ENCODE measurements at regions not wholly inside any gene's neighbourhood (a gene's known extent, or its start where the extent isn't known, plus 50 kb on each side); places are given as distances from the start of the nearest gene placed in this dataset.
"Not testable (repeated sequence)": the region's sequence is repeated elsewhere in the genome, so short reads cannot be mapped to it uniquely, and the experiment has no call there.

GRCh38 chr7:86058649-86059048 lies 585.1 kb upstream of the GRM3 start:
- H3K9me3 ChIP-seq (ENCODE audit: control insufficient read depth, low read depth, low read length): peaks cover 9% of the 10 kb centered on the region
- DNase-seq: no peak
- H3K4me1 ChIP-seq (ENCODE audit: control insufficient read depth, insufficient read depth, low read length): no peaks in the 10 kb centered on the region
- H3K27me3 ChIP-seq (ENCODE audit: control insufficient read depth, insufficient read depth, low read length): no peaks in the 10 kb centered on the region
- H3K27ac ChIP-seq (ENCODE audit: low read length): no peak overlapping the region
- H3K36me3 ChIP-seq (ENCODE audit: control insufficient read depth, insufficient read depth, low read length): no peaks in the 10 kb centered on the region
- WGBS (ENCODE audit: insufficient coverage, low lambda C conversion rate): no CpG with 5 or more reads among the region's 3 CpGs
- no peak overlapping the region for H3K4me3 ChIP-seq (ENCODE audit: low read length)

GRCh38 chr7:86050918-86051317 lies 592.8 kb upstream of the GRM3 start:
- no peak overlapping the region for H3K4me3 ChIP-seq (ENCODE audit: low read length)
- whole genome bisulfite sequencing (ENCODE audit: insufficient coverage, low lambda C conversion rate): no CpG with 5 or more reads among the region's 1 CpG
- no peaks in the 10 kb centered on the region for H3K36me3 ChIP-seq (ENCODE audit: control insufficient read depth, insufficient read depth, low read length)
- DNase-seq: no peak
- H3K27me3 ChIP-seq (ENCODE audit: control insufficient read depth, insufficient read depth, low read length): no peaks in the 10 kb centered on the region
- H3K9me3 ChIP-seq (ENCODE audit: control insufficient read depth, low read depth, low read length): no peaks in the 10 kb centered on the region
- H3K27ac ChIP-seq (ENCODE audit: low read length): no peak overlapping the region
- H3K4me1 ChIP-seq (ENCODE audit: control insufficient read depth, insufficient read depth, low read length): no peaks in the 10 kb centered on the region

- Histone ChIP-seq H3K4me3 (ENCODE audit: low read length) (no peak overlapping the region), H3K4me1 (ENCODE audit: control insufficient read depth, insufficient read depth, low read length) (no peaks in the 10 kb centered on the region), H3K36me3 (ENCODE audit: control insufficient read depth, insufficient read depth, low read length) (no peaks in the 10 kb centered on the region), H3K27ac (ENCODE audit: low read length) (no peak overlapping the region), H3K27me3 (ENCODE audit: control insufficient read depth, insufficient read depth, low read length) (no peaks in the 10 kb centered on the region), H3K9me3 (ENCODE audit: control insufficient read depth, low read depth, low read length) (no peaks in the 10 kb centered on the region)
- DNase-seq: no peak
- 90% methylated on average over 2 of the region's 2 CpGs for WGBS (ENCODE audit: insufficient coverage, low lambda C conversion rate)
Observed at GRCh38 chr7:86049910-86050309, 593.8 kb upstream of the GRM3 start.

- not testable (repeated sequence) for H3K27ac ChIP-seq (ENCODE audit: low read length); H3K36me3 ChIP-seq (ENCODE audit: control insufficient read depth, insufficient read depth, low read length); H3K9me3 ChIP-seq (ENCODE audit: control insufficient read depth, low read depth, low read length); DNase-seq; H3K4me1 ChIP-seq (ENCODE audit: control insufficient read depth, insufficient read depth, low read length); H3K4me3 ChIP-seq (ENCODE audit: low read length); H3K27me3 ChIP-seq (ENCODE audit: control insufficient read depth, insufficient read depth, low read length)
- 100% methylated on average over 1 of the region's 1 CpG for WGBS (ENCODE audit: insufficient coverage, low lambda C conversion rate)
Observed at GRCh38 chr7:86045197-86045596, 598.5 kb upstream of the GRM3 start.

GRCh38 chr7:86025807-86026206 lies 617.9 kb upstream of the GRM3 start:
- no peaks in the 10 kb centered on the region for H3K27me3 ChIP-seq (ENCODE audit: control insufficient read depth, insufficient read depth, low read length)
- no peak for DNase-seq
- no peak overlapping the region for H3K27ac ChIP-seq (ENCODE audit: low read length)
- H3K36me3 ChIP-seq (ENCODE audit: control insufficient read depth, insufficient read depth, low read length): no peaks in the 10 kb centered on the region
- H3K9me3 ChIP-seq (ENCODE audit: control insufficient read depth, low read depth, low read length): no peaks in the 10 kb centered on the region
- H3K4me3 ChIP-seq (ENCODE audit: low read length): no peak overlapping the region
- no peaks in the 10 kb centered on the region for H3K4me1 ChIP-seq (ENCODE audit: control insufficient read depth, insufficient read depth, low read length)

- Histone ChIP-seq H3K27me3 (ENCODE audit: control insufficient read depth, insufficient read depth, low read length) (no peaks in the 10 kb centered on the region), H3K36me3 (ENCODE audit: control insufficient read depth, insufficient read depth, low read length) (no peaks in the 10 kb centered on the region), H3K4me1 (ENCODE audit: control insufficient read depth, insufficient read depth, low read length) (no peaks in the 10 kb centered on the region), H3K4me3 (ENCODE audit: low read length) (no peak overlapping the region), H3K27ac (ENCODE audit: low read length) (no peak overlapping the region), H3K9me3 (ENCODE audit: control insufficient read depth, low read depth, low read length) (no peaks in the 10 kb centered on the region)
- DNase-seq: no peak
Observed at GRCh38 chr7:86013662-86014061, 630.0 kb upstream of the GRM3 start.

GRCh38 chr7:86012971-86013370 lies 630.7 kb upstream of the GRM3 start:
- Histone ChIP-seq H3K36me3 (ENCODE audit: control insufficient read depth, insufficient read depth, low read length) (no peaks in the 10 kb centered on the region), H3K9me3 (ENCODE audit: control insufficient read depth, low read depth, low read length) (no peaks in the 10 kb centered on the region), H3K27me3 (ENCODE audit: control insufficient read depth, insufficient read depth, low read length) (no peaks in the 10 kb centered on the region), H3K27ac (ENCODE audit: low read length) (no peak overlapping the region), H3K4me1 (ENCODE audit: control insufficient read depth, insufficient read depth, low read length) (no peaks in the 10 kb centered on the region), H3K4me3 (ENCODE audit: low read length) (no peak overlapping the region)
- DNase-seq: no peak

- no peak for DNase-seq
- no peaks in the 10 kb centered on the region for H3K9me3 ChIP-seq (ENCODE audit: control insufficient read depth, low read depth, low read length)
- no peak overlapping the region for H3K4me3 ChIP-seq (ENCODE audit: low read length)
- no peaks in the 10 kb centered on the region for H3K27me3 ChIP-seq (ENCODE audit: control insufficient read depth, insufficient read depth, low read length)
- H3K4me1 ChIP-seq (ENCODE audit: control insufficient read depth, insufficient read depth, low read length): no peaks in the 10 kb centered on the region
- WGBS (ENCODE audit: insufficient coverage, low lambda C conversion rate): 90% methylated on average over 2 of the region's 3 CpGs
- no peaks in the 10 kb centered on the region for H3K36me3 ChIP-seq (ENCODE audit: control insufficient read depth, insufficient read depth, low read length)
- H3K27ac ChIP-seq (ENCODE audit: low read length): no peak overlapping the region
Observed at GRCh38 chr7:86008898-86009297, 634.8 kb upstream of the GRM3 start.

GRCh38 chr7:86006909-86007308 lies 636.8 kb upstream of the GRM3 start:
- H3K36me3 ChIP-seq (ENCODE audit: control insufficient read depth, insufficient read depth, low read length): no peaks in the 10 kb centered on the region
- H3K9me3 ChIP-seq (ENCODE audit: control insufficient read depth, low read depth, low read length): peaks cover 9% of the 10 kb centered on the region
- H3K27ac ChIP-seq (ENCODE audit: low read length): no peak overlapping the region
- H3K4me1 ChIP-seq (ENCODE audit: control insufficient read depth, insufficient read depth, low read length): no peaks in the 10 kb centered on the region
- 71% methylated on average over 1 of the region's 2 CpGs for WGBS (ENCODE audit: insufficient coverage, low lambda C conversion rate)
- no peak overlapping the region for H3K4me3 ChIP-seq (ENCODE audit: low read length)
- no peak for DNase-seq
- no peaks in the 10 kb centered on the region for H3K27me3 ChIP-seq (ENCODE audit: control insufficient read depth, insufficient read depth, low read length)

GRCh38 chr7:86002858-86003257 lies 640.9 kb upstream of the GRM3 start:
- no peaks in the 10 kb centered on the region for H3K4me1 ChIP-seq (ENCODE audit: control insufficient read depth, insufficient read depth, low read length)
- H3K4me3 ChIP-seq (ENCODE audit: low read length): no peak overlapping the region
- no peak for DNase-seq
- no peaks in the 10 kb centered on the region for H3K36me3 ChIP-seq (ENCODE audit: control insufficient read depth, insufficient read depth, low read length)
- H3K9me3 ChIP-seq (ENCODE audit: control insufficient read depth, low read depth, low read length): peaks cover 9% of the 10 kb centered on the region
- no peak overlapping the region for H3K27ac ChIP-seq (ENCODE audit: low read length)
- no peaks in the 10 kb centered on the region for H3K27me3 ChIP-seq (ENCODE audit: control insufficient read depth, insufficient read depth, low read length)

- DNase-seq: no peak
- no peak overlapping the region for H3K4me3 ChIP-seq (ENCODE audit: low read length)
- H3K36me3 ChIP-seq (ENCODE audit: control insufficient read depth, insufficient read depth, low read length): no peaks in the 10 kb centered on the region
- no peaks in the 10 kb centered on the region for H3K4me1 ChIP-seq (ENCODE audit: control insufficient read depth, insufficient read depth, low read length)
- H3K9me3 ChIP-seq (ENCODE audit: control insufficient read depth, low read depth, low read length): peaks cover under 1% of the 10 kb centered on the region
- H3K27me3 ChIP-seq (ENCODE audit: control insufficient read depth, insufficient read depth, low read length): no peaks in the 10 kb centered on the region
- H3K27ac ChIP-seq (ENCODE audit: low read length): no peak overlapping the region
Observed at GRCh38 chr7:85997515-85997914, 646.2 kb upstream of the GRM3 start.

GRCh38 chr7:85995101-85995500 lies 648.6 kb upstream of the GRM3 start:
- Histone ChIP-seq H3K9me3 (ENCODE audit: control insufficient read depth, low read depth, low read length) (no peaks in the 10 kb centered on the region), H3K4me3 (ENCODE audit: low read length) (no peak overlapping the region), H3K4me1 (ENCODE audit: control insufficient read depth, insufficient read depth, low read length) (no peaks in the 10 kb centered on the region), H3K27me3 (ENCODE audit: control insufficient read depth, insufficient read depth, low read length) (no peaks in the 10 kb centered on the region), H3K36me3 (ENCODE audit: control insufficient read depth, insufficient read depth, low read length) (no peaks in the 10 kb centered on the region), H3K27ac (ENCODE audit: low read length) (no peak overlapping the region)
- WGBS (ENCODE audit: insufficient coverage, low lambda C conversion rate): 100% methylated on average over 1 of the region's 3 CpGs
- no peak for DNase-seq

Data from large intestine (tissue), 3 donors.